ENCODE measurements at regions not wholly inside any gene's neighbourhood (a gene's known extent, or its start where the extent isn't known, plus 50 kb on each side); places are given as distances from the start of the nearest gene placed in this dataset.

DNA sequence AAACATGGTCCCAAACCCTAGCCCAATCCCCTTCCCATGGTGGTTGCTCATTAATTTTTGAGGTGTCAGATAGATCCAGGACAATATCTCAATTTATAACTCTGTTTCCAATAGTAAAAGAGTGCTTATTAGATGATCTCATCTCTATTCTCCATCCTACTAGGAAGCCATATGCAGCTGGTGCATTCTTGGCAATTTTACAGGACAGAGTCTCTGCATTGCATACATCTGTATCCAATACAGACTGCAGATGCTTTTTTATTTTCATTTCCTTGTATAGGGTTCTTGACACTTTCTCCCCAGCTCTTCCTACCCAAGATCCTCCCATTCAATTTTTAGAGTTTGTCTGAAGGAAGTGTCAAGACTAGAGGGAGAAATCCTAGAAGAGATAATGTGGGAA is 194.8 kb upstream of the DPH6 start:
- TF ChIP-seq, protein P1, sequence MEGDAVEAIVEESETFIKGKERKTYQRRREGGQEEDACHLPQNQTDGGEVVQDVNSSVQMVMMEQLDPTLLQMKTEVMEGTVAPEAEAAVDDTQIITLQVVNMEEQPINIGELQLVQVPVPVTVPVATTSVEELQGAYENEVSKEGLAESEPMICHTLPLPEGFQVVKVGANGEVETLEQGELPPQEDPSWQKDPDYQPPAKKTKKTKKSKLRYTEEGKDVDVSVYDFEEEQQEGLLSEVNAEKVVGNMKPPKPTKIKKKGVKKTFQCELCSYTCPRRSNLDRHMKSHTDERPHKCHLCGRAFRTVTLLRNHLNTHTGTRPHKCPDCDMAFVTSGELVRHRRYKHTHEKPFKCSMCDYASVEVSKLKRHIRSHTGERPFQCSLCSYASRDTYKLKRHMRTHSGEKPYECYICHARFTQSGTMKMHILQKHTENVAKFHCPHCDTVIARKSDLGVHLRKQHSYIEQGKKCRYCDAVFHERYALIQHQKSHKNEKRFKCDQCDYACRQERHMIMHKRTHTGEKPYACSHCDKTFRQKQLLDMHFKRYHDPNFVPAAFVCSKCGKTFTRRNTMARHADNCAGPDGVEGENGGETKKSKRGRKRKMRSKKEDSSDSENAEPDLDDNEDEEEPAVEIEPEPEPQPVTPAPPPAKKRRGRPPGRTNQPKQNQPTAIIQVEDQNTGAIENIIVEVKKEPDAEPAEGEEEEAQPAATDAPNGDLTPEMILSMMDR (tag by site-specific recombination; IDR thresholded peaks at IDR 0.05) = no peak
- no peak for TF ChIP-seq ZNF600 (tag by site-specific recombination; IDR thresholded peaks at IDR 0.05)
- no peak for TF ChIP-seq BCL11B (tag by site-specific recombination; IDR thresholded peaks at IDR 0.05; ENCODE audit: low read depth)
- TF ChIP-seq ZBTB7A (tag by site-specific recombination; IDR thresholded peaks at IDR 0.05; ENCODE audit: low read depth) = no peak
- TF ChIP-seq ZNF311 (tag by site-specific recombination; IDR thresholded peaks at IDR 0.05; ENCODE audit: borderline replicate concordance) = no peak
- no peak for TF ChIP-seq YY1 (tag by site-specific recombination; IDR thresholded peaks at IDR 0.05)
- TF ChIP-seq ZNF423 (tag by site-specific recombination; IDR thresholded peaks at IDR 0.05) = no peak
- no peak for TF ChIP-seq ZNF146 (tag by site-specific recombination; IDR thresholded peaks at IDR 0.05)
- TF ChIP-seq ZNF404 (tag by site-specific recombination; IDR thresholded peaks at IDR 0.05) = no peak

All from HEK293 (cell line).